Mucosa of rectum (tissue), 2 donors: ENCODE measurements at regions not wholly inside any gene's neighbourhood (a gene's known extent, or its start where the extent isn't known, plus 50 kb on each side); places are given as distances from the start of the nearest gene placed in this dataset.

Experiments used
- H3K27ac ChIP-seq, 2 donors: one replicate each; pipeline ENCODE4 v1.7.0; 2013; ENCODE audit warnings: inconsistent platforms in 2 of 2, low read depth in 2 of 2, low read length in 2 of 2
- H3K27me3 ChIP-seq, 2 donors: one replicate each; pipeline ENCODE4 v1.7.0; 2013; ENCODE audit warnings: low read length in 2 of 2; ENCODE audit not compliant: control insufficient read depth in 2 of 2, insufficient read depth in 2 of 2
- H3K36me3 ChIP-seq, 2 donors: one replicate each; pipeline ENCODE4 v1.7.0; 2013; ENCODE audit warnings: low read length in 2 of 2; ENCODE audit not compliant: control insufficient read depth in 2 of 2, insufficient read depth in 2 of 2
- H3K4me1 ChIP-seq, 2 donors: one replicate each; pipeline ENCODE4 v1.7.0; 2013; ENCODE audit warnings: low read length in 2 of 2, mild to moderate bottlenecking in 1 of 2; ENCODE audit not compliant: control insufficient read depth in 2 of 2, insufficient read depth in 2 of 2
- H3K4me3 ChIP-seq, 2 donors: one replicate each; pipeline ENCODE4 v1.7.0; 2013; ENCODE audit warnings: low read length in 2 of 2
- H3K9ac ChIP-seq, 2 donors: one replicate each; pipeline ENCODE4 v1.7.0; 2013; ENCODE audit warnings: low read length in 2 of 2, low read depth in 1 of 2, mild to moderate bottlenecking in 1 of 2
- H3K9me3 ChIP-seq, 2 donors: one replicate each; pipeline ENCODE4 v1.7.0; 2013; ENCODE audit warnings: low read length in 2 of 2; ENCODE audit not compliant: control insufficient read depth in 2 of 2
- donor health status: healthy.
- donor health status: Normal muscosa, but diverticular disease.

DNA sequence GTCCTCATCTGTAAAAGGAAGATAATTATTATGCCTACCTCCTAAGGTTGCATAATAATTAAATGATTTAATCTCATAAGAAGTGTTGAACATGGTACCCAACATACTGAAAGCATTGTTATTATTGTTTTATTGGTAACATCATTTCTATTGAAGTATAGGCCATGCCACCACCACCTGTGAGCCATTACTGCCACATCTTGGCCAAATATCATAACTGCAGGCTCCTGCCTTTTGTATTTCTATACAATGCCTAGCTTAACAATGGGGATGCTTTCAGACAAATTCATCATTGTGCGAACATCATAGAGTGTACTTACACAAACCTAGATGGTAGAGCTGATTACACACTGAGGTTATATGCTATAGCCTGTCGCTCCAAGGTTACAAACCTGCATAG is 61.1 kb upstream of the NPSR1 start:
- no peak overlapping the region for H3K9ac ChIP-seq
- H3K9me3 ChIP-seq, result no peaks in the 10 kb centered on the region
- H3K4me1 ChIP-seq, result no peaks in the 10 kb centered on the region
- no peaks in the 10 kb centered on the region for H3K36me3 ChIP-seq
- no peak overlapping the region for H3K4me3 ChIP-seq
- no peaks in the 10 kb centered on the region for H3K27me3 ChIP-seq
- H3K27ac ChIP-seq, result no peak overlapping the region

GRCh38 chr7:34603711-34604444 is 54.1 kb upstream of the NPSR1 start:
- Histone ChIP-seq H3K4me1 (no peaks in the 10 kb centered on the region), H3K9ac (no peak overlapping the region), H3K4me3 (no peak overlapping the region), H3K9me3 (no peaks in the 10 kb centered on the region), H3K27ac (no peak overlapping the region), H3K27me3 (no peaks in the 10 kb centered on the region), H3K36me3 (no peaks in the 10 kb centered on the region)
